HepG2 (cell line): ENCODE measurements at regions not wholly inside any gene's neighbourhood (a gene's known extent, or its start where the extent isn't known, plus 50 kb on each side); places are given as distances from the start of the nearest gene placed in this dataset.

Experiments
- ATAC-seq: fragments of 200-7000 bp; cut with Tn5 transposase; 3 replicates; pipeline ENCODE4 v1.9.1; 2020; ENCODE audit warnings: mild to moderate bottlenecking, moderate library complexity
- BruUV-seq: library from RNA; stranded (reverse); fragments of 400-500 nt; replicated peaks from 2 replicates; lab custom pipeline; 2021; lab: Mats Ljungman, UMichigan
- CTCF ChIA-PET: fragments of 300-600 bp; formaldehyde crosslinking; extraction: SDS; loops from one replicate; lab custom pipeline; 2021; ENCODE audit warnings: low total read pairs, inconsistent platforms, low intra/inter-chr PET ratio; lab: Yijun Ruan, JAX
- POLR2A ChIA-PET: fragments of 350-600 bp; sonication (Branson Sonifier 250); formaldehyde crosslinking; loops from one replicate; lab custom pipeline; 2020; ENCODE audit warnings: antibody characterized with exemption, inconsistent platforms; lab: Yijun Ruan, JAX
- DNase-seq: peaks from one replicate; pipeline ENCODE4 v3.0.0-alpha.2; 2015; ENCODE audit warnings: low spot score
- FAIRE-seq: peaks from 3 replicates; lab custom pipeline; 2011; peaks lifted over from hg19 to GRCh38; lab: Jason Lieb, UNC
- H2AFZ ChIP-seq: one replicate; pipeline ENCODE4 v1.6.1; 2011; ENCODE audit warnings: low read length, inconsistent platforms
- H3K27ac ChIP-seq: fragments of 300-600 bp; 3 replicates; pipeline ENCODE4 v1.8.0; 2011; ENCODE audit warnings: mixed run types, mild to moderate bottlenecking, mixed read lengths, low read length, inconsistent platforms; ENCODE audit not compliant: insufficient read depth; ENCODE audit errors: extremely low read length
- H3K27me3 ChIP-seq, 2 experiments: fragments of 200-600 bp in 1 of 2; 2 replicates in 1 of 2; 3 replicates in 1 of 2; pipeline versions ENCODE4 v1.6.0 to v1.8.0; 2011; ENCODE audit warnings: low read length in 2 of 2, mild to moderate bottlenecking in 2 of 2, moderate library complexity in 2 of 2, inconsistent platforms in 1 of 2; ENCODE audit not compliant: insufficient read depth in 2 of 2, control insufficient read depth in 1 of 2
- H3K36me3 ChIP-seq, 2 experiments: fragments of 200-600 bp in 1 of 2; replicated peaks in 1 of 2; 2 replicates in 1 of 2; 3 replicates in 1 of 2; pipeline versions ENCODE4 v1.5.1 to v1.8.0; 2011; ENCODE audit warnings: low read length in 2 of 2, inconsistent platforms in 1 of 2; ENCODE audit not compliant: insufficient read depth in 2 of 2, control insufficient read depth in 1 of 2
- H3K4me1 ChIP-seq: 2 replicates; pipeline ENCODE4 v1.5.1; 2012; ENCODE audit warnings: low read length, inconsistent platforms; ENCODE audit not compliant: insufficient read depth
- H3K4me2 ChIP-seq: 2 replicates; pipeline ENCODE4 v1.6.0; 2011; ENCODE audit warnings: low read depth, low read length, inconsistent platforms
- H3K4me3 ChIP-seq, 3 experiments: fragments of 200-600 bp in 1 of 3; sonication (generic), shearing (Covaris generic) in 1 of 3; replicated peaks in 1 of 3; 2 replicates each; pipeline ENCODE4 v1.5.1; 2011 to 2016; ENCODE audit warnings: low read length in 3 of 3, inconsistent platforms in 2 of 3, low read depth in 2 of 3, mild to moderate bottlenecking in 2 of 3, control low read depth in 1 of 3, mixed read lengths in 1 of 3; ENCODE audit not compliant: insufficient read depth in 1 of 3
- H3K79me2 ChIP-seq: one replicate; pipeline ENCODE4 v1.6.1; 2011; ENCODE audit warnings: low read length, inconsistent platforms; ENCODE audit not compliant: insufficient read depth
- H3K9ac ChIP-seq: 2 replicates; pipeline ENCODE4 v1.6.0; 2011; ENCODE audit warnings: mild to moderate bottlenecking, low read depth, low read length, inconsistent platforms; ENCODE audit not compliant: insufficient read depth
- H3K9me3 ChIP-seq: 2 replicates; pipeline ENCODE4 v1.5.1; 2012; ENCODE audit warnings: mild to moderate bottlenecking, low read length
- H4K20me1 ChIP-seq: 2 replicates; pipeline ENCODE4 v1.6.0; 2011; ENCODE audit warnings: inconsistent platforms, mild to moderate bottlenecking, low read length, moderate library complexity; ENCODE audit not compliant: insufficient read depth
- AFF4 ChIP-seq: sonication (generic); formaldehyde crosslinking; IDR thresholded peaks from 2 replicates; pipeline ENCODE4 v1.4.0; 2020; ENCODE audit warnings: missing genetic modification reagents
- KLF15 ChIP-seq: sonication (generic); formaldehyde crosslinking; IDR thresholded peaks from 2 replicates; pipeline ENCODE4 v1.8.1; 2023; ENCODE audit warnings: borderline replicate concordance, mild to moderate bottlenecking, inconsistent platforms, missing genetic modification reagents, mixed read lengths
- PRDM4 ChIP-seq: sonication (generic); formaldehyde crosslinking; IDR thresholded peaks from 2 replicates; pipeline ENCODE4 v1.9.0; 2021; ENCODE audit warnings: missing genetic modification reagents, borderline replicate concordance
- SRSF9 ChIP-seq: fragments of 200-400 bp; formaldehyde crosslinking; IDR thresholded peaks from 2 replicates; pipeline ENCODE4 v1.6.1; 2018; ENCODE audit warnings: borderline replicate concordance, mild to moderate bottlenecking, low read depth, low read length; ENCODE audit not compliant: insufficient read depth, poor library complexity, severe bottlenecking
- THAP8 ChIP-seq: sonication (generic); formaldehyde crosslinking; IDR thresholded peaks from 2 replicates; pipeline ENCODE4 v1.5.1; 2020; ENCODE audit warnings: missing genetic modification reagents, mild to moderate bottlenecking, borderline replicate concordance
- TIGD3 ChIP-seq: sonication (generic); formaldehyde crosslinking; IDR thresholded peaks from 2 replicates; pipeline ENCODE4 v1.5.1; 2020; ENCODE audit warnings: mild to moderate bottlenecking, missing genetic modification reagents, borderline replicate concordance
- ZBTB37 ChIP-seq: sonication (generic); formaldehyde crosslinking; IDR thresholded peaks from 2 replicates; pipeline ENCODE4 v1.4.0; 2020; ENCODE audit warnings: mild to moderate bottlenecking, missing genetic modification reagents
- ZFYVE20 ChIP-seq: sonication (generic); formaldehyde crosslinking; IDR thresholded peaks from 2 replicates; pipeline ENCODE4 v1.8.0; 2023; ENCODE audit warnings: low read depth, mild to moderate bottlenecking, moderate library complexity, missing genetic modification reagents, borderline replicate concordance
- ZNF546 ChIP-seq: sonication (generic); formaldehyde crosslinking; conservative IDR thresholded peaks from 2 replicates; pipeline ENCODE4 v1.8.1; 2023; ENCODE audit warnings: mild to moderate bottlenecking, missing genetic modification reagents
- ZNF577 ChIP-seq: sonication (generic); formaldehyde crosslinking; IDR thresholded peaks from 2 replicates; pipeline ENCODE4 v1.4.0; 2020; ENCODE audit warnings: mild to moderate bottlenecking, low read depth, missing genetic modification reagents, borderline replicate concordance
- ZNF614 ChIP-seq: IDR thresholded peaks from 2 replicates; pipeline ENCODE4 v1.6.1; 2018; ENCODE audit warnings: missing biosample characterization, missing genetic modification reagents, inconsistent platforms, borderline replicate concordance
- ZNF616 ChIP-seq: sonication (generic); formaldehyde crosslinking; IDR thresholded peaks from 2 replicates; pipeline ENCODE4 v1.5.0; 2020; ENCODE audit warnings: low read depth, mild to moderate bottlenecking, missing genetic modification reagents
- WGBS: methylation state at CpG from one replicate; pipeline ENCODE4 v1.1.6; 2017; ENCODE audit warnings: low lambda C conversion rate; 5-methylcytosine and 5-hydroxymethylcytosine counted together
- in situ Hi-C: cut with HindIII; loops from 2 replicates; pipeline ENCODE4 v1.10.0; 2017; ENCODE audit warnings: low pct_unique_long_range_greater_than_20kb; ENCODE audit not compliant: extremely low pct_ligation_motif_present
- intact Hi-C: fragments of 100-400 bp; cut with micrococcal nuclease; formaldehyde crosslinking; loops from one replicate; pipeline ENCODE4 v1.10.0; 2022; ENCODE audit not compliant: unreplicated experiment

GRCh38 chr6:97524811-97525210 lies 241.8 kb upstream of the MMS22L start:
- in situ Hi-C loops = no loop called here
- POLR2A ChIA-PET = no interaction called here

More at GRCh38 chr6:97524811-97525210, 241.8 kb upstream of the MMS22L start:
- H2AFZ ChIP-seq = no peak overlapping the region
- BruUV-seq = no TSS peak
- no peaks in the 10 kb centered on the region for H3K36me3 ChIP-seq
- WGBS = 0% methylated on average over 2 of the region's 4 CpGs
- no peak for TF ChIP-seq THAP8
- TF ChIP-seq ZBTB37 (CRISPR knock-in tag) = no peak
- TF ChIP-seq SRSF9 = no peak
- no peak for TF ChIP-seq ZNF577
- TF ChIP-seq KLF15 = no peak
- no peak for TF ChIP-seq ZNF616 (CRISPR knock-in tag)
- TF ChIP-seq TIGD3 (CRISPR knock-in tag) = no peak
- no peak for TF ChIP-seq ZFYVE20 (CRISPR knock-in tag)
- no peak for TF ChIP-seq ZNF546 (CRISPR knock-in tag)
- TF ChIP-seq PRDM4 (CRISPR knock-in tag) = no peak
- no peak for TF ChIP-seq AFF4 (CRISPR knock-in tag)
- no peak for TF ChIP-seq ZNF614 (CRISPR knock-in tag)
- TF ChIP-seq, all 625 proteins: peak for 0
- no peak for ATAC-seq
- intact Hi-C loops = no loop called here
- Histone ChIP-seq H3K27ac (no peak overlapping the region), H3K4me1 (no peaks in the 10 kb centered on the region), H3K9me3 (no peaks in the 10 kb centered on the region), H3K9ac (no peak overlapping the region), H4K20me1 (no peaks in the 10 kb centered on the region), H3K79me2 (no peaks in the 10 kb centered on the region), H3K4me2 (no peak overlapping the region), H3K27me3 (no peaks in the 10 kb centered on the region), H3K4me3 (no peak overlapping the region)
- no peak for FAIRE-seq
- CTCF ChIA-PET = no interaction called here
- DNase-seq = no peak
